ENCODE measurements at regions not wholly inside any gene's neighbourhood (a gene's known extent, or its start where the extent isn't known, plus 50 kb on each side); places are given as distances from the start of the nearest gene placed in this dataset.

- TF ChIP-seq CTCF (IDR thresholded peaks at IDR 0.05; ENCODE audit: poor library complexity, severe bottlenecking) (no peak), REST (IDR thresholded peaks at IDR 0.05; ENCODE audit: borderline replicate concordance) (no peak), POLR2AphosphoS5 (IDR thresholded peaks at IDR 0.05) (no peak), EP300 (conservative IDR thresholded peaks at IDR 0.05; ENCODE audit: poor library complexity, severe bottlenecking) (no peak), RAD21 (conservative IDR thresholded peaks at IDR 0.05) (no peak), EZH2 (IDR thresholded peaks at IDR 0.05; ENCODE audit: borderline replicate concordance, insufficient read depth, low read length, poor library complexity, severe bottlenecking) (no peak), TAF1 (IDR thresholded peaks at IDR 0.05; ENCODE audit: low read depth) (no peak), MXI1 (conservative IDR thresholded peaks at IDR 0.05; ENCODE audit: poor library complexity, severe bottlenecking) (no peak), SMC3 (conservative IDR thresholded peaks at IDR 0.05; ENCODE audit: poor library complexity) (no peak)
Measured at GRCh38 chr19:56969759-56970178, 129.2 kb upstream of the PEG3 start.
